DMS 273 (cell line): ENCODE measurements at regions not wholly inside any gene's neighbourhood (a gene's known extent, or its start where the extent isn't known, plus 50 kb on each side); places are given as distances from the start of the nearest gene placed in this dataset.

Source experiments
- DNase-seq: peaks from one replicate; lab custom pipeline; 2025; ENCODE audit not compliant: unreplicated experiment; lab: John Stamatoyannopoulos, UW

GRCh38 chr1:56056438-56057287 is 522.7 kb downstream of the PLPP3 start:
- no peak for DNase-seq

GRCh38 chr1:56054959-56055358 is 524.4 kb downstream of the PLPP3 start:
- DNase-seq: no peak

- no peak for DNase-seq
These were observed 527.3 kb downstream of the PLPP3 start for GRCh38 chr1:56052041-56052440.

GRCh38 chr1:56050911-56051310 is 528.5 kb downstream of the PLPP3 start:
- no peak for DNase-seq

- DNase-seq: no peak
These were observed 533.9 kb downstream of the PLPP3 start for GRCh38 chr1:56045477-56045876.

GRCh38 chr1:56045062-56045461 is 534.3 kb downstream of the PLPP3 start:
- DNase-seq: no peak

- no peak for DNase-seq
These were observed 542.9 kb downstream of the PLPP3 start for GRCh38 chr1:56036479-56036878.

DNA sequence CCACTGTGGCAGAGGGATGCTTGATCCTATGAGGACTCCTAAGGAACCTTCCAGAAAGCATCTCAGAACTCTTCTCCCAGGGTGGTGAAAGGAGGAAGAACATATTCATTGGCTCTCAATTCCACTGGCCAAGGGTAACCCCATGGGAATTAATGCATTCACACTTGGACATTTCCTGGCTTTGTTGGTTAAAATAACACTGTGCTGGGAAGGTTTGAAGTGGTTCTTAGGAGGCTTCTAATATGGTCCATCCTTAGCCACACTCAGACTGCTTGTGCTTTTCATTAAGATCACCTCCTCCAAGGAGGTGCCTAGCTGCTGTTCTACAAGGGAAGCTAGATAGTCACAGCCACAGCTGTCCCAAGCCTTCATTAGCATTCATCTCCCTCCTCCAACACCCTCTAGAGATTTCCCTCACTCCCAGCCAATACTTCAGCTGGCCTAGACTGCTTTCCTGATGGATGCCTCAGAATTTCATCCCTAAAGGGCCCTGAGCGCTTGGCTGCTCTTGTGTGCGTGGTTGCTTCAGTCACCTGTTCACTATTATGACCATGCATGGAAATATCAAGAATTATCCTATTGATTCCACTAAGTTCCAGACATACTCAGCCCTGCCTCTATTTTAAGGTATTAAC is 544.4 kb downstream of the PLPP3 start:
- peak; percentile 25 for DNase-seq

- no peak for DNase-seq
These were observed 545.1 kb downstream of the PLPP3 start for GRCh38 chr1:56034222-56034621.

- DNase-seq: peak; percentile 3
These were observed 545.9 kb downstream of the PLPP3 start for GRCh38 chr1:56033321-56034037.

- no peak for DNase-seq
These were observed 547.2 kb downstream of the PLPP3 start for GRCh38 chr1:56032096-56032676.

- no peak for DNase-seq
These were observed 548.4 kb downstream of the PLPP3 start for GRCh38 chr1:56031001-56031400.

- DNase-seq: peak; percentile 12
These were observed 549.9 kb downstream of the PLPP3 start for GRCh38 chr1:56029319-56030003.

DNA sequence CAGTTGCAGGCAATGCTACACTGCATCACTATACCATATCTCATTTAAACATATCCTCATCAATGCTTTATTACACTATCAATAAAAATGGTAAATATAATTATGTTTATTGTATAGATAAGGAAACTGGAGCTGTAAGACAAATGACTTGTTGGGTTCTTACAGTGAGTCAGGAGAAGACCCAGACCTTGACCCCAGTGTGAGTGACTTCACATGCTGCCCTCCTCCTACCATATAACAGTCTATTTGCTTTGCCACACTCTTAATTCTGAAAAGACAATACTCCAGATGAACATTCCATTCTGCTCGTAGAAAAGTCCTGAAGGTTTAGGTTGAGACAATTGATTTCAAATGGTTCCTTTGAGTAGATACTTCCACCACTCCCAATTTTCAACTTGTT is 550.5 kb downstream of the PLPP3 start:
- no peak for DNase-seq

- DNase-seq: no peak
These were observed 551.1 kb downstream of the PLPP3 start for GRCh38 chr1:56028244-56028643.

- DNase-seq: no peak
These were observed 553.4 kb downstream of the PLPP3 start for GRCh38 chr1:56025942-56026341.

DNA sequence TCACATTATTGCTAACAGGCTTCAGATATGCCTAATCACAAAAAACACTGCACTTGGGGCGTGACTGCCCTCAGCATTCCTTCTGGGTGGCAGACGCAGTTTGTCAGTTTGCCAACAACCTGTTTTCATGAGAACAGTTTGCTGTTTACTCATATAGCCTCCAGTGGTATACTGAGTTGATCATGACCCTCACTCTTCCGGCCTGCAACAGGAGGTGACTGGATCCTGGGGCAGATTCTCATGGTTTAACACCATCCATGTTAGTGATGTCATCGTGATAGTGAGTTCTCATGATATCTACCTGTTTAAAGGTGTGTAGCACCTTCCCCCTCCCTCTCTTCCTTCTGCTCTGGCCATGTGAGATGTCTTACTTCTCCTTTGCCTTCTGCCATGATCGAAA is 555.2 kb downstream of the PLPP3 start:
- no peak for DNase-seq

GRCh38 chr1:56019922-56020321 is 559.4 kb downstream of the PLPP3 start:
- no peak for DNase-seq

DNA sequence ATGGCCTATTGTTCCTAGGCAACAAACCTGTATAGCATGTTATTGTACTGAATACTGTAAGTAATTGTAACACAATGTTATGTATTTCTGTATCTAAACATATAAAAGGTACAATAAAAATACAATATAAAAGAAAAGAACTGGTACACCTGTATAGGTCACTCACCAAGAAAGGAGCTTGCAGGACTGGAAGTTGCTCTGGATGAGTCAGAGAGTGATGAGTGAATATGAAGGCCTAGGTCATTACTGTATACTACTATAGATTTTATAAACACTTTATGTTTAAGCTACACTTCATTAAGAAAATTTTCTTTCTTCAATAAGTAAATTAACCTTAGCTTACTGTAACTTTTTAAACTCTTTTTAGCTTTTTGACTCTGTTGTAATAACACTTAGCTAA is 559.9 kb downstream of the PLPP3 start:
- no peak for DNase-seq

DNA sequence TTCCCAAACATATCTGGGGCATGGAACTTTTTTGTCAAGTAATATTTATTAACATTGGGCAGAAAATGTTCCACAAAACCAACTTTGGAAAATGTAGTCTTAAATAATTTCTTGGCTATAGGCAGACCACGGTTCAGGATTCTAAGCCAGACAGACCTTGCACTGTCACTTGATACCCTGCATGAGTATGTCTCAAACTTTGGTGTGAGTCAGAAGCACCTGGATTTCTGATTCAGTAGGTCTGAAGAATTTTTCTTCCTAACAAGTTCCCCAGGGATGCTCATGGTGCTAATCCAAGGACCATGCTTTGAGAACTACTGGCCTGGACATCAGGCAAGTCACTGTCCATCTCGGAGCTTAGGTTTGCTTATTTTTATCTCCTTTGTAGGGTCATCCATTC is 562.0 kb downstream of the PLPP3 start:
- DNase-seq: no peak

- no peak for DNase-seq
These were observed 575.5 kb downstream of the PLPP3 start for GRCh38 chr1:56003846-56004245.
